ENCODE measurements at regions not wholly inside any gene's neighbourhood (a gene's known extent, or its start where the extent isn't known, plus 50 kb on each side); places are given as distances from the start of the nearest gene placed in this dataset.

DNA sequence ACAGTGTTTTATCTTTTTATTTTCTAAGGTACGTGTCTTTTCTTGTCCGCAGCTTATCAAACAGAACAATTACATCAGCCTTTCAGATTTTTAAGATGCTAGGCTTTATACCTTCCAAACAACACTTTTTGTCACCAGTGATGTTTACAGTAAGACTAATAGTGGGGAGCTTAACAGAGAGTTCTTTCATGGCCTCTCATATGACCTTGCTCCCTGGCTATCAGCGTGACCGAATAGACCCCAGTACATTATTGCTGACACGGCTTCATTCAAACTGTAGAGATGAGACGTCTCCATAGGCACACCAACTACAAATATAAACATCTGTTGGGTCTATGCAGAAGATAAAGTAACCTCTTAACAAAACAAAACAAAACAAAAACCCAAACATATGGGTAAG lies 477.6 kb upstream of the KCNMB2 start:
- WGBS, 5 donors: 87 to 92% (median 88%) methylated on average over 6 of the region's 6 CpGs
- Histone ChIP-seq H3K27ac (no peak overlapping the region), H3K4me3 (no peak overlapping the region), H3K27me3 (replicated peaks in 1 of 7) (no peaks in the 10 kb centered on the region), H3K9me3 (no peaks in the 10 kb centered on the region), H3K36me3 (no peaks in the 10 kb centered on the region), H3K4me1 (no peaks in the 10 kb centered on the region)
- TF ChIP-seq, protein P1, sequence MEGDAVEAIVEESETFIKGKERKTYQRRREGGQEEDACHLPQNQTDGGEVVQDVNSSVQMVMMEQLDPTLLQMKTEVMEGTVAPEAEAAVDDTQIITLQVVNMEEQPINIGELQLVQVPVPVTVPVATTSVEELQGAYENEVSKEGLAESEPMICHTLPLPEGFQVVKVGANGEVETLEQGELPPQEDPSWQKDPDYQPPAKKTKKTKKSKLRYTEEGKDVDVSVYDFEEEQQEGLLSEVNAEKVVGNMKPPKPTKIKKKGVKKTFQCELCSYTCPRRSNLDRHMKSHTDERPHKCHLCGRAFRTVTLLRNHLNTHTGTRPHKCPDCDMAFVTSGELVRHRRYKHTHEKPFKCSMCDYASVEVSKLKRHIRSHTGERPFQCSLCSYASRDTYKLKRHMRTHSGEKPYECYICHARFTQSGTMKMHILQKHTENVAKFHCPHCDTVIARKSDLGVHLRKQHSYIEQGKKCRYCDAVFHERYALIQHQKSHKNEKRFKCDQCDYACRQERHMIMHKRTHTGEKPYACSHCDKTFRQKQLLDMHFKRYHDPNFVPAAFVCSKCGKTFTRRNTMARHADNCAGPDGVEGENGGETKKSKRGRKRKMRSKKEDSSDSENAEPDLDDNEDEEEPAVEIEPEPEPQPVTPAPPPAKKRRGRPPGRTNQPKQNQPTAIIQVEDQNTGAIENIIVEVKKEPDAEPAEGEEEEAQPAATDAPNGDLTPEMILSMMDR (IDR thresholded peaks at IDR 0.05 in 8 of 11, conservative IDR thresholded peaks at IDR 0.05 in 3 of 11): no peak
- TF ChIP-seq POLR2A (IDR thresholded peaks at IDR 0.05): no peak
- TF ChIP-seq POLR2AphosphoS5 (IDR thresholded peaks at IDR 0.05): no peak
- intact Hi-C loops (cut with DNase I; ENCODE audit: low total_unique reads): no loop called here
- DNase-seq: no peak

DNA sequence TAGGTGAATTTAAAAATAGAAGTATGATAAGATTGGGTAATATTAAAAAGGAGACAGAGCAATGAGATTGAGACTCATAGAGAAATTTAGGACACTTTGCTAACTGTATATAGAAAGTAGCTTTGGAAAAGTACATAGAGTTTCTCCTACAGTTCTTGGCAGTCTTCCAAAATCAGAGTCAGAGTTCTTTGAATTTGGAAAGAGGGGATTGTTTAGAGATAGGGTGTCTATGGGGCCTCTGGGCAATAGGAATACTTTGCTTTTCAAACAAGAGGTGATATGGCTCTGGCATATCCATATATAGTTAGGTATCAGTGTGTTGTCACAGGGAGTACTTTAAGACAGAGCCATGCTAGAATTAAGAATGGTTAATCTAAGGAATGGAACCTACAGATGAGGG lies 477.1 kb upstream of the KCNMB2 start:
- Histone ChIP-seq H3K9me3 (no peaks in the 10 kb centered on the region), H3K4me1 (no peaks in the 10 kb centered on the region), H3K36me3 (no peaks in the 10 kb centered on the region), H3K27me3 (replicated peaks in 1 of 7) (no peaks in the 10 kb centered on the region), H3K4me3 (no peak overlapping the region), H3K27ac (no peak overlapping the region)
- TF ChIP-seq POLR2AphosphoS5 (IDR thresholded peaks at IDR 0.05) (no peak), POLR2A (IDR thresholded peaks at IDR 0.05) (no peak)
- TF ChIP-seq, protein P1 (IDR thresholded peaks at IDR 0.05 in 8 of 11, conservative IDR thresholded peaks at IDR 0.05 in 3 of 11): no peak
- intact Hi-C loops (cut with DNase I; ENCODE audit: low total_unique reads): no loop called here
- no peak for DNase-seq

- Histone ChIP-seq H3K36me3 (no peaks in the 10 kb centered on the region), H3K9me3 (no peaks in the 10 kb centered on the region), H3K4me1 (no peaks in the 10 kb centered on the region), H3K27me3 (replicated peaks in 1 of 7) (no peaks in the 10 kb centered on the region), H3K4me3 (no peak overlapping the region), H3K27ac (peak overlapping the region in 1 of 8 donors; percentile 26)
- 93 to 97% (median 97%) methylated on average over 6 of the region's 6 CpGs for WGBS, 5 donors
- intact Hi-C loops (cut with DNase I; ENCODE audit: low total_unique reads): no loop called here
- no peak for DNase-seq
- TF ChIP-seq, protein P1 (IDR thresholded peaks at IDR 0.05 in 8 of 11, conservative IDR thresholded peaks at IDR 0.05 in 3 of 11): no peak
- TF ChIP-seq POLR2AphosphoS5 (IDR thresholded peaks at IDR 0.05): no peak
- TF ChIP-seq POLR2A (IDR thresholded peaks at IDR 0.05): no peak
Measured at GRCh38 chr3:178059836-178060235, 476.4 kb upstream of the KCNMB2 start.

DNA sequence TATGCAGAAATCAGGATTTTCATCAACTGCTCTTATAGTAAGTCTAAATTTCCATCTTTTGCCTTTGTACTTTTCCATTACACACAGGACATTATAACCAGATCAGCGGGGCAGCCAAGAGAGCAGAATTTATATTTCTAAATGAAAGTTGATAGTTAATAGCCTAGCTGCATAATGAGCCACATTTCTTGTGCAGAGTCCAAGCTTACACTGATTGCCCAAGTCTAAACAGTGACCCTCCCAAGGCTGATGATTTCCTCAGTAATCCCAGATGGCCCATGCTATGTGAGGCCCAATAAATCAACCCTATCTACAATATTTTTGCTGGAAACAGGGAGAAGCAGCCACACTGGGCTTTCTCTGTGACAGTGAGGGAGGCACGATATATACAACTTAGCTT lies 475.8 kb upstream of the KCNMB2 start:
- H3K4me1 ChIP-seq: no peaks in the 10 kb centered on the region
- H3K27ac ChIP-seq: peak overlapping the region in 2 of 8 donors; percentile 16 to 26
- no peak overlapping the region for H3K4me3 ChIP-seq
- 77 to 97% (median 86%) methylated on average over 2 of the region's 2 CpGs for WGBS, 5 donors
- H3K27me3 ChIP-seq (replicated peaks in 1 of 7): no peaks in the 10 kb centered on the region
- H3K9me3 ChIP-seq: no peaks in the 10 kb centered on the region
- intact Hi-C loops (cut with DNase I; ENCODE audit: low total_unique reads): no loop called here
- no peak for DNase-seq
- TF ChIP-seq, protein P1 (IDR thresholded peaks at IDR 0.05 in 8 of 11, conservative IDR thresholded peaks at IDR 0.05 in 3 of 11): no peak
- TF ChIP-seq POLR2A (IDR thresholded peaks at IDR 0.05) (no peak), POLR2AphosphoS5 (IDR thresholded peaks at IDR 0.05) (no peak)
- no peaks in the 10 kb centered on the region for H3K36me3 ChIP-seq

All from spleen (tissue), 11 donors.